Stimulated activated naive CD4-positive, alpha-beta T cell (primary cell): ENCODE measurements at regions not wholly inside any gene's neighbourhood (a gene's known extent, or its start where the extent isn't known, plus 50 kb on each side); places are given as distances from the start of the nearest gene placed in this dataset.
"Not testable (repeated sequence)": the region's sequence is repeated elsewhere in the genome, so short reads cannot be mapped to it uniquely, and the experiment has no call there.

Experiments used
- DNase-seq, 6 experiments: peaks; one replicate each; lab custom pipeline; 2025; lab: John Stamatoyannopoulos, UW

GRCh38 chr10:4151466-4151865 lies 366.5 kb upstream of the KLF6 start:
- no peak for DNase-seq

DNA sequence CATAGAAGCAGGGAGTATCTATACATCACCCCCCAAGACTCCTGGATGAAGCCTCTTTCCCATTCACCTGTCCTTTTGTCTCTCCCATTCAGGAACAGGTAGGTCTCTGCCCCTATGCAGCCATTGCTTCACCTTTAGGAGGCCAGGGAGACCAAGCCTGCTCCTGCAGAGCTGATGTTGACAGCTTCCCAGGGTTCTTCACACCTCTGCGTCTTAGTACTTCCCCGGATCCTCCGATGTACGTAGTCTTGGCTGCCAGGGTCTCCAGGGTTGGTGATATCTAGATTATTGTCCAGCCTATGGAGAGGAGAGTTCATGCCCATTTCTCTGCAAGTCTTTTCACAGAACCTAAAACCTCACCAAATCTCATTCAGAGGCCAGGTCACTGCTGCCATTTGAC lies 365.7 kb upstream of the KLF6 start:
- no peak for DNase-seq

DNA sequence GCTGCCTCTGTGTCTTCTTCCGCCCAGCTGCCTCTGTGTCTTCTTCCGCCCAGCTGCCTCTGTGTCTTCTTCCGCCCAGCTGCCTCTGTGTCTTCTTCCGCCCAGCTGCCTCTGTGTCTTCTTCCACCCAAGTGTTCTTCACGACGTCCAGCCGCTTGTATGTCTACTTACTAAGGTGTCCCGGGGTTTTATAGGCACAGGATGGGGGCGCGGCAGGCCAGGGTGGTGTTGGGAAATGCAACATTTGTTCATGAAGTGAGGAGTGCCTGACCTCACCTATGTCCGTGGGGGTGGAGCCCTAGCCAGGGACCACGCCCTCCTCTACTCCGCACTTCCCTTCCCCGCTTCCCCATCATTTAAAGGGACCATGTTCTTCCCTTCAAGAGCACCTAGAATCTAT lies 364.5 kb upstream of the KLF6 start:
- DNase-seq = not testable (repeated sequence)

- DNase-seq = no peak
Measured at GRCh38 chr10:4147245-4147644, 362.2 kb upstream of the KLF6 start.

DNA sequence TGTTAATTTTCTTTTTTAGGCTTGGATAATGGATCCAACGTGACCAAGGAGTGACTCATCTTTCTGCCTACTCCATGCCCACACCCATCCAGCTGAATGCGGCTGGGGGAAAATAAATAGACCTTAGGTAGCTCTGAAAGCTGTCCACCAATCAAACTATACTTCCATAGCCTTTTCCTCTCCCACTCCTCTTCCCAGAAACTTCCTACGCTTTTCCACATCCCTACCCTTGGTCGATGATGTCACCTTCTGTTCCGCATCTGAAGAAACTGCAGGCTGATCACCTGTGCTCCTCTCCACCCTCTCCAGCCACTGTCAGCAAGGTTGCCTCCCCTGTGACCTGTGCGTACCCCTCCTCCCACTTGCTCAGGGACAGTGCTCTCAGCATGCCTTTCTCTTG lies 359.8 kb upstream of the KLF6 start:
- DNase-seq = no peak

DNA sequence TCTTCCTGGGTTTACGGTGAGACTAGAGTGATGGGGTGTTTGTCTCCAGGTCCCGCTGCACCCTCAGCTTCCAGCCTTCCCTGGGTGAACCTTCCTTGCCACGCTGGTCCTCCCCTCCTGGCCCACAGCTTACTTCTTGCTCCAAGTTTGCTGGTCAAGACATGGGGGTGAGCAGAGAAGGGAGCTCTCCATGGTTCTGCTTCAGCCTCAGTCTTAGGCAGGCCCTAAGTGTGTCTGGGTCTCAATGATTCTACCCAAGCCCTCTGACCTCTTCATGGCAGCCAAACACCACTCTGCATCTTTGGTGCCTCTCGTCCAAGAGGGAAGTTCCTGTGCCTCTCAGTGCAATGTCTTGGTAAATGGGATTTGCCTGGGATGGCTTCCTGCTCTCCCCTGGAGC lies 356.5 kb upstream of the KLF6 start:
- DNase-seq = no peak

- DNase-seq = no peak
Measured at GRCh38 chr10:4138146-4138721, 353.2 kb upstream of the KLF6 start.

- DNase-seq = no peak
Measured at GRCh38 chr10:4137299-4137698, 352.3 kb upstream of the KLF6 start.

DNA sequence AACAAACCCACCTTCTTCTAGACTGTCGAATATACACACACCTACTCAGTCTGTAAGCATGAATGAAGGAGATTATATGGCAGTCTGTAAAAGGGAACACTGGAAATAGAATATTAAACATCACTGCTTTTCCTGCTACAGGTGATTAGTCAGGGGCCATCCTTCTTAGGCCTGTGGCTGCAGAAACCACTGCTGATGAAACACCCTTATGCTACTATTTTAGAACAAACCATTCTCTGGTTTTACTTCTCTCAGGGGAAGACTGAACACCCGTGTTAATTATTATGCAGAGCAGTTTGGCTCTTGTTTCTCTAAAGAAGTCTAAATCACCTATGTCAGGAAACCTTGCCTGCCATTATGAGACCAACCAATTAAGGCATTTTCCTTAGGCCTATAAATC lies 351.1 kb upstream of the KLF6 start:
- no peak for DNase-seq

GRCh38 chr10:4132216-4132556 lies 347.2 kb upstream of the KLF6 start:
- DNase-seq = no peak

GRCh38 chr10:4131407-4132215 lies 346.6 kb upstream of the KLF6 start:
- DNase-seq = peak in 3 of 6 experiments; percentile 45 to 49 (median 46)

DNA sequence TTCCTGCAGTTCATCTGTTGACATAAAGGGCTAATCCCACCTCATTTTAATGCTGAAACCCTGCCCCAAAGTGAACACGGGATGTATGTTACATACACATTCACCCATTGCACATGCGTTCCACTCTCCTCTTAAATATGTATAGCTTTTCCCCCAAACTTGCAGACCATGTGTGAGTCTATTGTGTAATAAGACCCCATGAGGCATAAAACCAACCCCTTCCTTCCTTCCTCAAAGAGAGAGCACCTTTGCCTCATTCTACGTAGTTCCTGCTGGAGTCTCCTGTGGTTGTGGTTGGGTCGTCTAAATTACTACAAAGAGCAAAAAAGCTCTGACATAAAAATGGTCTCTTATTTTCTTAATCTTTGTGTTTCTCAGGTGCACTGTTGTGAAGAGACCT lies 345.7 kb upstream of the KLF6 start:
- DNase-seq = peak in 3 of 6 experiments; percentile 3 to 10 (median 10)

GRCh38 chr10:4129866-4130477 lies 345.0 kb upstream of the KLF6 start:
- DNase-seq = no peak

DNA sequence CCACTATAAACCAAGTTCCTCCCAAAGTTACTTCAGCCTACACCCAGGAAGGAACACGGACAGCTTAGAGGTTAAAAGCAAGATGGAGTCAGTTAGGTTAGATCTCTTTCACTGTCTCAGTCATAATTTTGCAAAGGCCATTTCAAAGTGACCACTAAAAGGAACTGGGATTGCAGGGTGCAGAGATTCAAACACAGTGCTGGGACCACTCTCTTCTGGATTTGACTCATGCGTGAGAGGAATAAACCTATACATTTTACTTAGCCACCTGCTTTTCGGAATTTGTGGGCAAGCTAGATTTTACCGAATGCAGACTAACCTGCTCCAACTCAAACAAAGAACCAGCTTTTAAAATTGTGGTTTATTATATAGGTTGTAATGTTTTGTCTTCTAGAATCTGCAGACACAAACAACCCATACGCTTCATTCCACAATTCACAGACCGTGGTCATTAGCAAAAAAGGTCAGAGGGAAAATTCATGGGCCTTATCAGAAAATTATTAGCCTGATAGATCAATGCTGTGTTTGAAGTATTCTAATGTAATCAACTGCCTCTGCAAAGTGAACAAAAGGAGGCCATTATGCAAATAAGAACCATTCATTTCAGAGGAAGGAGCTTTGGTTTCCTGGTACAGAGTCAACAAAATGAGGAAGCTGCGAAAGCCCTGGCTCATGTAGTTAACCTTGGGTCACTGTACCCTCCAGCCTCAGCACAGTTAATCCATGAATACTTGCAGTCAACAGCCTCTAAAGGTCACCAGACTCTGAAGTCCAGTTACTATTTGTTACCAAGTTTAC lies 342.7 kb upstream of the KLF6 start:
- DNase-seq = no peak

GRCh38 chr10:4125776-4126175 lies 340.8 kb upstream of the KLF6 start:
- no peak for DNase-seq

- no peak for DNase-seq
Measured at GRCh38 chr10:4121502-4122380, 336.7 kb upstream of the KLF6 start.

- DNase-seq = no peak
Measured at GRCh38 chr10:4120096-4120853, 335.3 kb upstream of the KLF6 start.

DNA sequence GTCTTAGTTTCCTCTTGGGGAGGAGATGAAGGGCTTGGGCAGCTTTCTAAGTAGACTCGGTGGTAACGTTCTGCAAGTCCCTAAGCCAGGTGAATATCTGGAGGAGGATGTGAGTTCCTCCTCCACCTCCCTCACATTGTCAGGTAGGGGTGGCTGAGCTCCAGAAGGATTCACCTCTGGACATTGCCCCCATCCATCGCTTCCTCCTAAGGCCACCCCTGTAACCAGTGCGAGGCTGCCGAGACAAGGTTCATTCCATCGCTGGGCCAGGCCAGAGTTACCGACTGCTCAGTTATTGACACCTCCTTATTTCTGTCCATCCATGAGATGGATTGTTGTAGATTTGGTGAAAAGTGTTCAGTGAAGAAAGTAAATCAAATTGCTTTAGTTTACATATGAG lies 334.1 kb upstream of the KLF6 start:
- no peak for DNase-seq

DNA sequence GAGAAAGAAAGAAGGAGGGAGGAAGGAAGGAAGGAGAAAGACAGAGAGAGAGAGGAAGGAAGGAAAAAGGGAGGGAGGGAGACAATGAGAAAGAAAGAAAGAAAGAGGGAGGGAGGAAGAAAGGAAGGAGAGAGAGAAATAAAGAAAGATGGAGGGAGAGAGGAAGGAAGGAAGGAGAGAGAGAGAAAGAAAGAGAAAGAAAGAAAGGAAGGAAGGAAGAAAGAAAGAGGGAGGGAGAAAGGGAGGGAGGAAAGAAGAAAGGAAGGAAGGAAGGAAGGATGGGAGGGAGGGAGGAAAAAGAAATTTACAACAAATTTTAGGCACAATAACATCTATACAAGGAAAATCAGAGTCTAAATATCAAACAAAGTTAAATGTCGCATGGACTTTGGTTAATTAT lies 332.6 kb upstream of the KLF6 start:
- no peak for DNase-seq

DNA sequence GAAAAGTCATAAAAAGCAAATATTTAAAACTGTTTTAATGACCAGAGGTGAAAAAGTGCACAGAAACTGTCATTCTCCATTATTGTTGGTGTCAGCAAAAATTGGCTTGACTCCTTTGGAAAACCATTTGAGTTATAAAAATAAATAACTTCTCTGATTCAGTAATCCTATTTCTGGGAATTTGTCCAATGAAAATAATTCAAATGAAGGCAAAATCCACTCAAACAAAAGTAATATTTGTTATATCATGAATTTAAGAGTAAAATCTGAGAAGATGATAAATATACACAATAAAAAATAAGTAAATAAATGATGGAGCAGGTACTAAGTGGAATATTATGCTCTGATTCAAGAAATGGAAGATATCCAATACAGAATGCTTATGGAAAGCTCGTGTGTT lies 326.6 kb upstream of the KLF6 start:
- DNase-seq = no peak

GRCh38 chr10:4109469-4109868 lies 324.5 kb upstream of the KLF6 start:
- DNase-seq = no peak
